ENCODE measurements at regions not wholly inside any gene's neighbourhood (a gene's known extent, or its start where the extent isn't known, plus 50 kb on each side); places are given as distances from the start of the nearest gene placed in this dataset.

- TF ChIP-seq CTCF (IDR thresholded peaks at IDR 0.05) (no peak), ZFX (IDR thresholded peaks at IDR 0.05; ENCODE audit: borderline replicate concordance) (no peak)
These were observed 60.3 kb downstream of the CHRD start for GRCh38 chr3:184440151-184440550.

Data from 22Rv1 (cell line).